HT-29 (cell line): ENCODE measurements at regions not wholly inside any gene's neighbourhood (a gene's known extent, or its start where the extent isn't known, plus 50 kb on each side); places are given as distances from the start of the nearest gene placed in this dataset. TPM values are rescaled to one million over a fixed set of nuclear protein-coding genes. Genes with fewer than 3 reads are reported as not detected.

Source experiments
- DNase-seq: peaks from one replicate; pipeline ENCODE4 v3.0.0-alpha.2; 2015; ENCODE audit warnings: low spot score
- small RNA-seq: library from RNA; depleted of rRNA; stranded (forward); fragments of <200 nt; gene quantifications from one replicate; pipeline ENCODE3, GENCODE V24; 2014

DNA sequence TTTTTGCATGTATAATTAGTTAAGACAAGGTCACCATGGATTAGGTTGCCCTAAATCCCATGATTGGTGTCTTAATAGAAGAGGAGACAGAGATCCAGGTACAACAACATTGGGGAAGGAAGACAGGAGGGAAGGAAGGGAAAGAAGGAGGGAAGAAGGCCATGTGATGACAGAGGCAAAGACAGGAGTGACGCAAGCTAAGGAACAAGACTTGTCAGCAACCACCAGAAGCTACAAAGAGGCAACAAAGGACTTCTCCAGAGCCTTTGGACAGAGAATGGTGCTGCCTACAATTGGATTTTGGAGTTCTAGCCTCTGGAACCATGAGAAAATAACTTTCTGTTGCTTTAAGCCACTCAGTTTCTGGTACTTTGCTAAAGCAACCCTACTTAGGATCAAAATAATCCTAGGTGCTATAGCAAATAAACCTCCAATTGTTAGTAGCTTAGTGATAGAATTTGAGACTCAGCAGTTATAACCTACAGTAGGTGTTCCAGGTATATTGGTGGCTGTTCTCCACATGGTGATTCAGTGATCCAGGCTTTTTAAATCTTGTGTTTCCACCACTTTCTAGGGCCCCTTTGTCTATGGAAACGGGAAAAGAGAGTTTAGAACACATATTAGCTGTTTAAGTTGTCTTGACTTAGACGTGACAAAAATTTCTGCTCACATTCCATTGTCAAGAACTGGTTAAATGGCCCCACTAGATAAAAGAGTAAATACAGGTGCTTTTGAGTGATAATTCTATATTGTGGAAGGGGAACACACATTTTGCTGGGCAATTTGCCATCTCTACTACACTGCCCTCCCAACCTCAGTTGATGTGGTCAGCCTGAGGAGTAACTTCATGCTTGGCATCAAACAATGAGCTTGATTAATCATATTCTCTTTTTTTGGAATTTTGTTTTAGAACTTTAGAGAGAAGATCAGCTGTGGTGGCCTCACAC is 70.5 kb upstream of the SP4 start:
- no peak for DNase-seq

DNA sequence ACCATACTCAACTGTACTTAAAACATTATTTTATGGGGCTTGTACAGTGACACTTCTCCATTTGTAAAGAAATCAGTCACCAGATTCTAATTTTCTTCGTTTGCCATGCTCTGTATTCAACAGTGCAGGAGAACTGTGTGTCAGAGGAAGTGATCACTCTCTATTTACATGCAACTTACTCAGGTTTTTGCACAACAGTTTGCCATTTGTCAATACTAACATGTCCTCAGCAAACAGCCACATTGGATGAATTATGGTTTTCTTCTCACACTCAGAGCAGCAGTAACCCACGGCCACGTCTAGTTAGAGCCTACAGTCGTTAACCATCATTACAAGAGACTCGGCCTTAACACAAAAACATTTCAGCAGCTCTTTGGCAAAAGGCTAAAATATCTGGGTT is 69.2 kb upstream of the SP4 start:
- no peak for DNase-seq

DNA sequence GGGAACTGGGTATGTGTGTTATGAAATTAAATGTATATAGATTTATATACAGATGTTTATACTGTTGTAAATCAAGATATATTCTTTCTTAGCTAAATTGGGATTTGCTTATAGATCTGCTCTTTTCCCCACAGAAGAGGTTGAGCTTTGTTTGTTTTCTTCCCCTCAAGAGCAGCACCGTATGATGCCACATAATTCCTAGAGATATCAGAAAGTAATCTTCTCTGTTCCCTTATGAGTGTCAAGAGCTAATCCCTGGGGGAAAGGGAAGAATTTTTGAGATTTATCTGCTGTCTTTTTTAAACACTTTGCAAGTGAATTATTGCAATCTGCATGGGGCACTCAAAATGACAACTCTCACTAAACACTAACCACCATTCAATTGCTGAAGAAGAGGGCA is 68.7 kb upstream of the SP4 start:
- no peak for DNase-seq

DNA sequence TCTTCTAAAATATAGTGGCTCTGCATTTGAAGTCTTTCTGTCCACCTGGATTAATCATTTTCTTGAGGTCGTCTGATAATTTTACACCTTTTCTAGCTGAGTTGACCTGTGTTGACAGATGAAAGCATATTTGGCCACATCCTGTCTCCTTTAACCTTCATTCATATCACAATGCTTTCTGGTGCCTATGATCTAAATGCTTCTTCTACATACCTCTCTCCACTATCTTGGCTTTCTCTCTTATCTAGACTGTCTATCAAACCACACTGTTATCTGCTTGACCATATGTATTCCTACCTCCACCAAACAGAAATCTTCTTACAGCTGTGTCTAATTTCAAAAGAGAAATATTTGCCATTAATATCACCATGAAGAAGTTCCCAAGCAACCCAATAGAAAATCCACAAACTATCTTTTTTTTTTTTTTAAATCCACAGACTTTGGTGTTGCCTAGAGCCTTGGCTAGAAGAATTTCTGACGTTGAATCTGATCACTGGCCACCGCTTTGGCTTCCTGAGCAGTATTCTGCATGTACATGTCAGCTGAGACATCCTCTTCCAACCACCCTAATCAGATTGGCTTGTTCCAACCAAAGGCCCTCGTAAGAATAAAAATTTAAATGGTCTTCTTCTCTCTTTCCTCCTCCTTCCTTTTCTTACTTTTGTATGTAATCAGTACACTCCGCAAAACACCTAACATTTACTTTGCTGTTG is 66.3 kb upstream of the SP4 start:
- no peak for DNase-seq

DNA sequence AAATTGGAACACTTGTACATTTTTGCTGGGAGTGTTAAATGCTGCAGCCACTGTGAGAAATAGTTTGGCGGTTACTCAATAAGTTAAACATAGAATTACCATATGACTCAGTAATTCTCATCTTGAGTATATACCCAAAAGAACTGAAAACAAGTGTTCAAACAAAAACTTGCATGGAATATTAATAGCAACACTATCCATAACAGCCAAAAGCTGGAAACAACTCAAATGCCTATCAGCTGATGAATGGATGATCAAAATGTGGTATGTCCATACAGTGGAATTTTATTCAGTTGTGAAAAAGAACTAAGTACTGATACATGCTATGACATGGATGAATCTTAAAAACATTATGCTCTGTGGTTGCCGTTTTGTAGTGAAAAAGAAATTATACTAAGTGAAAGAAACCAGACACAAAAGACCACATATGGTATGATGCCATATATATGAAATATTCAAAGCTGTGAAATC is 63.0 kb upstream of the SP4 start:
- DNase-seq = no peak

DNA sequence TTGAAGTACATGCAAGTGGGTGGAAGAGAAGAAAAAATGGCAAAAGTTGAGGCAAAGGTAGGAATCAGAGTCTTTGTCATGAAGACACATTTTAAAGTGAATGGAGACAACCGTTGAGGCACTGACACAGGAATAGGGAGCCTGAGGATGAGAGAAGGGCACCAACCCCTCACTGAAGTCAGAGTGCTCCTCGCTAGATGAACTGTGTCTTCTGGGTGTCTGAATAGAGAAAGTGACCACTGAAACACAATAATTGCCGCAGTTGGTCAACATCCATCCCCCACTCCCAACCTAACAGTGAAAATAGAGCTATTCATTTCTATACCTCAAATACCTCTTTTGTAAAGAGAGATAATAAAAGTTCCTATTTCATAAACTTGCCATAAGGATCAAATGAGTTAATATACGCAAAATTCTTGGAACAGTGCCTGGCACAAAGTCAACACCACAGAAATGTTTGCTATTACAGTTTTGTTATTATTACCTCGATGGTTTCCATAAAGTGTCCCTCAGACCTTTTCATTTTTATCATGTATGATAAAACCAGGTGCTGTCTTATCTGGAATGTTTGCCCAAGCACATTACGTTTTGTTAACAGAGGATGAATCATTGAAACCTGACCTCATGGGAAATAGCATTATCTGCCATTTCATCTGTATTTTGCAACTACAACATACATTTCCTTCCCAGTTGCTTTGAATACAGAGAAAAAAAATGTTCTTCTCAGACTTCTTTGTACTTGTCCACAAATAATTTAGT is 61.8 kb upstream of the SP4 start:
- DNase-seq = peak; percentile 89

DNA sequence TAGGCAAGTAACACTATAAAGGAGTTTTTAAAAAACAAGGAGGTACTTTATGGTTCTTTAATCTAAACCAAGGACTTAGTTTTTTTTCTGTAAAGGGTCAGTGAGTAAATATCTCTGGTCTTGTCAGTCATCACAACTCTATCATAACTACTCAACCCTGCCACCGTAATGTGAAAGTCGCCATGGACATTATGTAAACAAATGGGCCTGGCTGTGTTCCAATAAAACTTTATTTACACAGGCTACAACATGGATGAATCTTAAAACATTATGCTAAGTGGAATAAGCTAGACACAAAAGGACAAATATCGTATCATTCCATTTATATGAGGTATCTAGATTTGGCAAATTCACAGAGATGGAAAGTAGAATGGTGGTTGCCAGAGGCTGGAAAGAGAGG is 60.8 kb upstream of the SP4 start:
- DNase-seq = peak; percentile 85

DNA sequence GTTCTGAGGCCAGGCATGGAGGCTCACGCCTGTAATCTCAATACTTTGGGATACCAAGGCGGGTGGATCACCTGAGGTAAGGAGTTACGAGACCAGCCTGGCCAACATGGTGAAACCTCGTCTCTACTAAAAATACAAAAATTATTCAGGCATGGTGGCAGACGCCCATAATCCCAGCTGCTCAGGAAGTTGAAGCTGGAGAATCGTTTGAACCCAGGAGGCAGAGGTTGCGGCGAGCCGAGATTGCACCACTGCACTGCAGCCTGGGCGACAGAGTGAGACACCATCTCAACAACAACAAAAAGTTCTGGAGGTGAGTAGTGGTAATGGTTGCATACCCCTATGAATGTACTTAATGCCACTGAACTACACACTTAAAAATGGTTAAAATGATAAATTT is 60.3 kb upstream of the SP4 start:
- no peak for DNase-seq

DNA sequence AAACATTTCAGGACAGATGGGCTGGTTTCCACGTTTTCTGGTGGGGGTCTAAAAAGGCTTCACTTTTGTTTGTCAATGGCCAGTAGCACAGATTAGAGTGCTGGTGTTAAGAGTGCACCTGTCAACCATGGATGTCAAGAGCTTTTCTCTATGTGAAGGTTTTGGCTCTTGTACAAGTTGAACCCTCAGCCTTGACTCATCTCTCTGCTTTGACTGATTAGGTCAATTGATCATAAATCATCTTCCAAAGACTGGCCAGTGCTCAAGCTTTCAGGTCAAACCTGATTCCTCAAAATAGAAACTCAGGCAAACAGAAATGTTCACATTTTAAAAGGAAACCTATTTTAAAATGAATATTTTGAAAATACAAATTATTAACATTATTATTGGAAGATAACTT is 59.6 kb upstream of the SP4 start:
- no peak for DNase-seq

DNA sequence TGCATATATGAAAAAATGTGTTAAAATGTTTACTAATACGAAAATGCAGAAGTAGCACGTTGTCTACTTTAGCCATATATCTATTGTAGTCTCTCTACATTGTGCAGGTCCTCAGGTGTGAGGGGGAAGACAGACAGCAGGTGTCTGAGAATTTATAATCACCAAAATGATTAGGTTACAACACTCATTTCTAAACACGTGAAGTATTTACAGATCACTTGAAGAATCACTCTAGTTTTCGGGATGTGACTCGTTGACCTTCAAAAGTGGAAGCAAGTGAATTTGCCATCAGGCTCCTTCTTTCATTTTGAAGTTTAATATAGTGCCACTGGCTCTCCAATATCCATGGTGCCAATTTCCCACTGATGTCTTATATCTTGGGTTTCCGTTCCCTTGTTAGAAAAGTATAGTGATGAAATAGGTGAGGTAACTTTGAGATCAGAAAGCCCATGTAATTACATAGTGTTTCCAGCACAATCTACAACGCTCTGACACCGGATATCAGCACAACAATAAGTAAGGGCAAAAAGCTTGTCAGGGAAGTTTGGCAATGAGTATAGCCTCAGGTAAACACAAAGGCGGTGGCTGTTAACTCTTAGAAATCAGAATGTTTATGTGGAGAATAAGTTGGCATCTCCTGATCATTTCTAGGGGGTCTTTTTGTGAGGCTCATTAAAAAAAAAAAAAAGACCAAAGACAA is 57.5 kb upstream of the SP4 start:
- no peak for DNase-seq

DNA sequence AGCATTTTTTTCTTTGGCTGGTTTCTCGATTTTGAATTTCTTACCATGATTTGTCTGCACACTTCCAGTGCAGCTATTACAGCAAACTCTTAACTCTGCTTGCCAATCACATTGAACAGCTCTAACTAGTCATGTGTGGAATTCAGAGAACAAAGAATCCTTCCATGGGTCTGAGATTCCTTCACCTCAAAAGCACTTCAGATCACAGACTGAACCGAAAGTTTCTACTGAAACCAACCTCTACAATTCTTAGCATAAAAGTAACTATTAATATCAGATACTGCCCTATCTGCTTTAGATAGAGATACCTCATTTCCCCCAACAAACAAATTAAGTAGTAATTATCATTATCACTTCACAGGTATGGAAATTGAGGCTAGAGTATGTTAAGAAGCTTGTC is 56.5 kb upstream of the SP4 start:
- no peak for DNase-seq

DNA sequence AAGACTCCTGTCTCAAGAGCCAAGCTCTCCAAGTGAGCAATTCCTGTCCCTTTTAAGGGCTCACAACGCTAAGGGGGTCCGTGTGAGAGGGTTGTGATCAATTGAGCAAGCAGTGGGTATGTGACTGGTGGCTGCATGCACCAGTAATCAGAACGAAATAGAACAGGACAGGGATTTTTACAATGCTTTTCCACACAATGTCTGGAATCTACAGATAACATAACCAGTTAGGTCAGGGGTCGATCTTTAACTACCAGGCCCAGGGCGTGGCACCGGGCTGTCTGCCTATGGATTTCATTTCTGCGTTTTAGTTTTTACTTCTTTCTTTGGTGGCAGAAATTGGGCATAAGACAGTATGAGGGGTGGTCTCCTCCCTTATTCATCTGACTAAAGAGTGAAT is 54.9 kb upstream of the SP4 start:
- DNase-seq = no peak

DNA sequence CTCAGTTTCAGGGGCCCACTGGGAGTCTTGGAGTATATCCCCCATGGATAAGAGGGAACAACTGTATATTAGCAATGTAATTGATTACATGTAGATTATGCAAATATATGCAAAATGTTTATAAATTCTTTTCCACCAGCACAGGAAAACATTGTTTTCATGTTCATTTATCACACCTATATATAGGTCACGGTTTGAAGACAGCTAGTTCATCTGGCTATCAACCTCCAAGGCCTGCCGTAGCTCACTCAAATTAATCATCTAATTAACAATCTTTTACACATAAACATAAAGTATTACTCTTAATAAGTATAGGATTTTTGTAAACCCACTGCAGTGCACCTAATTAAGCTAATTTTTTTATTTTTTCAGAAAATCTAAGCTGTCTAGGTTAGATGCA is 53.7 kb upstream of the SP4 start:
- no peak for DNase-seq

DNA sequence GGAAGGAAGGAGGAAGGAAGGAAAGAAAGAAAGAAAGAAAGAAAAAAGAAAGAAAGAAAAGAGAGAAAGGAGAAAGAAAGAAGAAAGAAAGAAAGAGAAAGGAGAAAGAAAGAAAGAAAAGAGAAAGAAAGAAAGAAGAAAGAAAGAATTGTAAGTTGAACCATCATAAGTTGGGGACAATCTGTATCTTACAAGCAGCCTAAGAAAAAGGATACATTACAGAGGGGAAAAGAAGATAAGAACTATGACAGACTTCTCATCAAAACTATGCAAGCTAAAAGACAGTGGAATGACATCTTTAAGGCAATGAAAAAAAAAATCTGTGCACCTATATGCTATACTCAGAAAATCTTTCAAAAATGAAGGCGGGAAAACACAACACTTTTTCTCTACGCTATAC is 50.3 kb upstream of the SP4 start:
- DNase-seq = no peak

Small RNAs in the stretch of these regions (small RNA-seq; reads per million reads assigned to genes)
- not detected for gene RN7SL542P
